ENCODE measurements at regions not wholly inside any gene's neighbourhood (a gene's known extent, or its start where the extent isn't known, plus 50 kb on each side); places are given as distances from the start of the nearest gene placed in this dataset.

- H3K4me1 ChIP-seq (ENCODE audit: control insufficient read depth in 1 of 2, insufficient read depth in 2 of 2, low read length in 2 of 2) = peaks cover 7 to 20% of the 10 kb centered on the region in 2 experiments; a peak in 3 of 4 replicates
- H3K4me2 ChIP-seq (ENCODE audit: low read length) = no peak overlapping the region
- H3K27me3 ChIP-seq (ENCODE audit: insufficient read depth, low read length) = no peaks in the 10 kb centered on the region
- intact Hi-C loops (cut with micrococcal nuclease) = no loop called here
- H4K20me1 ChIP-seq (ENCODE audit: insufficient read depth) = no peaks in the 10 kb centered on the region
- no peaks in the 10 kb centered on the region for H3K9me3 ChIP-seq (ENCODE audit: control insufficient read depth in 1 of 2, insufficient read depth in 1 of 2, low read depth in 1 of 2, low read length in 2 of 2)
- no peak overlapping the region for H3K4me3 ChIP-seq (replicated peaks in 1 of 2; ENCODE audit: low read depth in 1 of 2, low read length in 2 of 2)
- no peak for ATAC-seq
- BruUV-seq (replicated peaks) = no TSS peak
- ChIA-PET CTCF (no interaction called here), RAD21 (ENCODE audit: low non-redundant PET in 1 of 2, low total read pairs in 2 of 2, uncharacterized antibody in 2 of 2, unreplicated experiment in 2 of 2) (no interaction called here), POLR2A (no interaction called here)
- no peak overlapping the region for H3K27ac ChIP-seq (ENCODE audit: low read depth, low read length)
- H3K9ac ChIP-seq (ENCODE audit: low read length) = no peak overlapping the region
- no peak overlapping the region for H2AFZ ChIP-seq (ENCODE audit: low read depth, low read length, poor library complexity, severe bottlenecking)
- TF ChIP-seq ZNF274 (IDR thresholded peaks at IDR 0.05; ENCODE audit: low read depth, low read length) = no peak
- TF ChIP-seq EZH2 (IDR thresholded peaks at IDR 0.05) = no peak
- H3K9me2 ChIP-seq (ENCODE audit: insufficient read depth) = no peaks in the 10 kb centered on the region
- no peaks in the 10 kb centered on the region for H3K79me2 ChIP-seq (ENCODE audit: insufficient read depth, low read length)
- H3K36me3 ChIP-seq (ENCODE audit: control insufficient read depth in 1 of 2, insufficient read depth in 2 of 2, low read length in 2 of 2) = no peaks in the 10 kb centered on the region
- DNase-seq (ENCODE audit: low read depth, low spot score) = no peak
These were observed 130.9 kb downstream of the EMX2 start for GRCh38 chr10:117673230-117674010.

DNA sequence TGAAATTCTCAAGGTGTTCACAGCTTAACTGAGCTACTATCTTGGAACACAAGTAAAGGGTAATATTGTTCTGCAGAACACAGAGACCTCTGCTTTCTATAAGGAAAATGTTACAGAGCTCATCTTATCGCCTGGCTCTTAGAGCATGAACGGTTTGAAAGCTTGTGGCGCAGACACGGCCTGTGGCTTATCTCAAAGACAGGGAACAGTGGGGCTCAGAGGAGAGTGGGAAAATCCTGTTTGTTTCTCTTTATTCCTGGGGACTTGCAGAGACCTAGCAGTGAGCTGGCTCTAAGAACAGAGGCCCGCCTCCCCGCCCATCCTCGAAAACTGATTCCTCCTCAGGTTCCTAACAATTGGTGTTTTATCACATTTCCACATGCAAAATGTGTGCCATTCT lies 131.7 kb downstream of the EMX2 start:
- Histone ChIP-seq H3K9ac (ENCODE audit: low read length) (no peak overlapping the region), H3K4me2 (ENCODE audit: low read length) (no peak overlapping the region), H3K27ac (ENCODE audit: low read depth, low read length) (no peak overlapping the region), H2AFZ (ENCODE audit: low read depth, low read length, poor library complexity, severe bottlenecking) (no peak overlapping the region), H3K9me2 (ENCODE audit: insufficient read depth) (no peaks in the 10 kb centered on the region), H3K4me1 (ENCODE audit: control insufficient read depth in 1 of 2, insufficient read depth in 2 of 2, low read length in 2 of 2) (peaks cover 7 to 20% of the 10 kb centered on the region in 2 experiments; a peak in 3 of 4 replicates), H3K4me3 (replicated peaks in 1 of 2; ENCODE audit: low read depth in 1 of 2, low read length in 2 of 2) (no peak overlapping the region), H3K79me2 (ENCODE audit: insufficient read depth, low read length) (no peaks in the 10 kb centered on the region), H3K9me3 (ENCODE audit: control insufficient read depth in 1 of 2, insufficient read depth in 1 of 2, low read depth in 1 of 2, low read length in 2 of 2) (no peaks in the 10 kb centered on the region), H4K20me1 (ENCODE audit: insufficient read depth) (no peaks in the 10 kb centered on the region), H3K27me3 (ENCODE audit: insufficient read depth, low read length) (no peaks in the 10 kb centered on the region), H3K36me3 (ENCODE audit: control insufficient read depth in 1 of 2, insufficient read depth in 2 of 2, low read length in 2 of 2) (no peaks in the 10 kb centered on the region)
- intact Hi-C loops (cut with micrococcal nuclease) = no loop called here
- CTCF ChIA-PET = no interaction called here
- POLR2A ChIA-PET = no interaction called here
- ATAC-seq = no peak
- DNase-seq (ENCODE audit: low read depth, low spot score) = no peak
- RAD21 ChIA-PET (ENCODE audit: low non-redundant PET in 1 of 2, low total read pairs in 2 of 2, uncharacterized antibody in 2 of 2, unreplicated experiment in 2 of 2) = no interaction called here
- BruUV-seq (replicated peaks) = no TSS peak
- TF ChIP-seq ZNF274 (IDR thresholded peaks at IDR 0.05; ENCODE audit: low read depth, low read length) (no peak), CEBPB (IDR thresholded peaks at IDR 0.05; ENCODE audit: low read depth) (no peak), YY1 (IDR thresholded peaks at IDR 0.05; ENCODE audit: extremely low read depth, insufficient replicate concordance, low read depth, low read length) (no peak), RAD21 (IDR thresholded peaks at IDR 0.05; ENCODE audit: low read depth) (no peak), ZFX (IDR thresholded peaks at IDR 0.05) (no peak), SIN3A (IDR thresholded peaks at IDR 0.05; ENCODE audit: low read depth) (no peak), POLR2A (IDR thresholded peaks at IDR 0.05; ENCODE audit: borderline replicate concordance, extremely low read depth, insufficient read depth, insufficient read length) (no peak)
- TF ChIP-seq, protein P1, sequence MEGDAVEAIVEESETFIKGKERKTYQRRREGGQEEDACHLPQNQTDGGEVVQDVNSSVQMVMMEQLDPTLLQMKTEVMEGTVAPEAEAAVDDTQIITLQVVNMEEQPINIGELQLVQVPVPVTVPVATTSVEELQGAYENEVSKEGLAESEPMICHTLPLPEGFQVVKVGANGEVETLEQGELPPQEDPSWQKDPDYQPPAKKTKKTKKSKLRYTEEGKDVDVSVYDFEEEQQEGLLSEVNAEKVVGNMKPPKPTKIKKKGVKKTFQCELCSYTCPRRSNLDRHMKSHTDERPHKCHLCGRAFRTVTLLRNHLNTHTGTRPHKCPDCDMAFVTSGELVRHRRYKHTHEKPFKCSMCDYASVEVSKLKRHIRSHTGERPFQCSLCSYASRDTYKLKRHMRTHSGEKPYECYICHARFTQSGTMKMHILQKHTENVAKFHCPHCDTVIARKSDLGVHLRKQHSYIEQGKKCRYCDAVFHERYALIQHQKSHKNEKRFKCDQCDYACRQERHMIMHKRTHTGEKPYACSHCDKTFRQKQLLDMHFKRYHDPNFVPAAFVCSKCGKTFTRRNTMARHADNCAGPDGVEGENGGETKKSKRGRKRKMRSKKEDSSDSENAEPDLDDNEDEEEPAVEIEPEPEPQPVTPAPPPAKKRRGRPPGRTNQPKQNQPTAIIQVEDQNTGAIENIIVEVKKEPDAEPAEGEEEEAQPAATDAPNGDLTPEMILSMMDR (IDR thresholded peaks at IDR 0.05 in 2 of 3, conservative IDR thresholded peaks at IDR 0.05 in 1 of 3; ENCODE audit: borderline replicate concordance in 1 of 3, insufficient read depth in 1 of 3, low read depth in 2 of 3, low read length in 2 of 3) = no peak
- TF ChIP-seq, protein P2, sequence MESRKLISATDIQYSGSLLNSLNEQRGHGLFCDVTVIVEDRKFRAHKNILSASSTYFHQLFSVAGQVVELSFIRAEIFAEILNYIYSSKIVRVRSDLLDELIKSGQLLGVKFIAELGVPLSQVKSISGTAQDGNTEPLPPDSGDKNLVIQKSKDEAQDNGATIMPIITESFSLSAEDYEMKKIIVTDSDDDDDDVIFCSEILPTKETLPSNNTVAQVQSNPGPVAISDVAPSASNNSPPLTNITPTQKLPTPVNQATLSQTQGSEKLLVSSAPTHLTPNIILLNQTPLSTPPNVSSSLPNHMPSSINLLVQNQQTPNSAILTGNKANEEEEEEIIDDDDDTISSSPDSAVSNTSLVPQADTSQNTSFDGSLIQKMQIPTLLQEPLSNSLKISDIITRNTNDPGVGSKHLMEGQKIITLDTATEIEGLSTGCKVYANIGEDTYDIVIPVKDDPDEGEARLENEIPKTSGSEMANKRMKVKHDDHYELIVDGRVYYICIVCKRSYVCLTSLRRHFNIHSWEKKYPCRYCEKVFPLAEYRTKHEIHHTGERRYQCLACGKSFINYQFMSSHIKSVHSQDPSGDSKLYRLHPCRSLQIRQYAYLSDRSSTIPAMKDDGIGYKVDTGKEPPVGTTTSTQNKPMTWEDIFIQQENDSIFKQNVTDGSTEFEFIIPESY (IDR thresholded peaks at IDR 0.05; ENCODE audit: extremely low read depth, insufficient replicate concordance, low read length) = no peak
- TF ChIP-seq, protein P3, sequence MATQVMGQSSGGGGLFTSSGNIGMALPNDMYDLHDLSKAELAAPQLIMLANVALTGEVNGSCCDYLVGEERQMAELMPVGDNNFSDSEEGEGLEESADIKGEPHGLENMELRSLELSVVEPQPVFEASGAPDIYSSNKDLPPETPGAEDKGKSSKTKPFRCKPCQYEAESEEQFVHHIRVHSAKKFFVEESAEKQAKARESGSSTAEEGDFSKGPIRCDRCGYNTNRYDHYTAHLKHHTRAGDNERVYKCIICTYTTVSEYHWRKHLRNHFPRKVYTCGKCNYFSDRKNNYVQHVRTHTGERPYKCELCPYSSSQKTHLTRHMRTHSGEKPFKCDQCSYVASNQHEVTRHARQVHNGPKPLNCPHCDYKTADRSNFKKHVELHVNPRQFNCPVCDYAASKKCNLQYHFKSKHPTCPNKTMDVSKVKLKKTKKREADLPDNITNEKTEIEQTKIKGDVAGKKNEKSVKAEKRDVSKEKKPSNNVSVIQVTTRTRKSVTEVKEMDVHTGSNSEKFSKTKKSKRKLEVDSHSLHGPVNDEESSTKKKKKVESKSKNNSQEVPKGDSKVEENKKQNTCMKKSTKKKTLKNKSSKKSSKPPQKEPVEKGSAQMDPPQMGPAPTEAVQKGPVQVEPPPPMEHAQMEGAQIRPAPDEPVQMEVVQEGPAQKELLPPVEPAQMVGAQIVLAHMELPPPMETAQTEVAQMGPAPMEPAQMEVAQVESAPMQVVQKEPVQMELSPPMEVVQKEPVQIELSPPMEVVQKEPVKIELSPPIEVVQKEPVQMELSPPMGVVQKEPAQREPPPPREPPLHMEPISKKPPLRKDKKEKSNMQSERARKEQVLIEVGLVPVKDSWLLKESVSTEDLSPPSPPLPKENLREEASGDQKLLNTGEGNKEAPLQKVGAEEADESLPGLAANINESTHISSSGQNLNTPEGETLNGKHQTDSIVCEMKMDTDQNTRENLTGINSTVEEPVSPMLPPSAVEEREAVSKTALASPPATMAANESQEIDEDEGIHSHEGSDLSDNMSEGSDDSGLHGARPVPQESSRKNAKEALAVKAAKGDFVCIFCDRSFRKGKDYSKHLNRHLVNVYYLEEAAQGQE (IDR thresholded peaks at IDR 0.05; ENCODE audit: low read depth) = no peak
